Hepatocyte (in vitro differentiated cells): ENCODE measurements at regions not wholly inside any gene's neighbourhood (a gene's known extent, or its start where the extent isn't known, plus 50 kb on each side); places are given as distances from the start of the nearest gene placed in this dataset.
A peak's percentile ranks its signal among the peaks of the same experiment; 100 is the strongest.
"Not testable (repeated sequence)": the region's sequence is repeated elsewhere in the genome, so short reads cannot be mapped to it uniquely, and the experiment has no call there.

Experiments used
- DNase-seq: peaks from one replicate; pipeline ENCODE4 v3.0.0-alpha.2; 2016; ENCODE audit warnings: low spot score
- H2AFZ ChIP-seq: fragments of 200-600 bp; sonication (generic); 2 replicates; pipeline ENCODE4 v1.6.0; 2016; ENCODE audit warnings: antibody characterized with exemption, mild to moderate bottlenecking
- H3K27ac ChIP-seq: fragments of 200-600 bp; sonication (generic); 2 replicates; pipeline ENCODE4 v1.5.1; 2016; ENCODE audit warnings: mild to moderate bottlenecking
- H3K27me3 ChIP-seq: fragments of 200-600 bp; sonication (generic); 2 replicates; pipeline ENCODE4 v1.6.1; 2016
- H3K36me3 ChIP-seq: fragments of 200-600 bp; sonication (generic); replicated peaks from 2 replicates; pipeline ENCODE4 v1.5.1; 2016; ENCODE audit warnings: low read depth; ENCODE audit not compliant: insufficient read depth
- H3K4me1 ChIP-seq: fragments of 200-600 bp; sonication (generic); 2 replicates; pipeline ENCODE4 v1.5.1; 2016; ENCODE audit warnings: mild to moderate bottlenecking, moderate library complexity; ENCODE audit not compliant: insufficient read depth
- H3K4me2 ChIP-seq: fragments of 200-600 bp; sonication (generic); 2 replicates; pipeline ENCODE4 v1.6.0; 2016
- H3K4me3 ChIP-seq: fragments of 200-600 bp; sonication (generic); 2 replicates; pipeline ENCODE4 v1.5.1; 2016; ENCODE audit warnings: mild to moderate bottlenecking
- H3K79me2 ChIP-seq: fragments of 200-600 bp; sonication (generic); 2 replicates; pipeline ENCODE4 v1.6.0; 2017; ENCODE audit warnings: mild to moderate bottlenecking
- H3K9me2 ChIP-seq: fragments of 200-600 bp; sonication (generic); replicated peaks from 2 replicates; pipeline ENCODE4 v1.6.0; 2017; ENCODE audit warnings: mild to moderate bottlenecking; ENCODE audit not compliant: insufficient read depth
- H3K9me3 ChIP-seq: fragments of 200-600 bp; sonication (generic); 2 replicates; pipeline ENCODE4 v1.5.1; 2016; ENCODE audit warnings: low read depth, mild to moderate bottlenecking
- H4K20me1 ChIP-seq: fragments of 200-600 bp; sonication (generic); 2 replicates; pipeline ENCODE4 v1.6.0; 2016; ENCODE audit warnings: mild to moderate bottlenecking; ENCODE audit not compliant: insufficient read depth, poor library complexity, severe bottlenecking
- CTCF ChIP-seq: fragments of 200-600 bp; sonication (generic); IDR thresholded peaks from 2 replicates; pipeline ENCODE4 v1.5.1; 2016; ENCODE audit warnings: antibody characterized with exemption, mild to moderate bottlenecking; ENCODE audit not compliant: poor library complexity
- EZH2 ChIP-seq: fragments of 200-600 bp; sonication (generic); IDR thresholded peaks from 2 replicates; pipeline ENCODE4 v1.6.1; 2016; ENCODE audit warnings: antibody characterized with exemption, mild to moderate bottlenecking, borderline replicate concordance
- EZH2phosphoT487 ChIP-seq: fragments of 200-600 bp; sonication (generic); IDR thresholded peaks from one replicate; pipeline ENCODE4 v1.6.1; 2018; ENCODE audit warnings: antibody characterized with exemption, mild to moderate bottlenecking, low read depth, moderate library complexity; ENCODE audit not compliant: unreplicated experiment, severe bottlenecking
- WGBS: methylation state at CpG from one replicate; pipeline ENCODE4 v1.1.6; 2016; ENCODE audit warnings: low lambda C conversion rate; ENCODE audit errors: missing lambda C conversion rate; 5-methylcytosine and 5-hydroxymethylcytosine counted together

- H3K9me2 ChIP-seq: no peaks in the 10 kb centered on the region
- no peaks in the 10 kb centered on the region for H4K20me1 ChIP-seq
- H3K79me2 ChIP-seq: no peaks in the 10 kb centered on the region
- no peak overlapping the region for H3K4me3 ChIP-seq
- no peaks in the 10 kb centered on the region for H3K36me3 ChIP-seq
- no peak overlapping the region for H2AFZ ChIP-seq
- no peak overlapping the region for H3K4me2 ChIP-seq
- no peaks in the 10 kb centered on the region for H3K9me3 ChIP-seq
- 47% methylated on average over 3 of the region's 3 CpGs for WGBS
- no peaks in the 10 kb centered on the region for H3K27me3 ChIP-seq
- H3K27ac ChIP-seq: no peak overlapping the region
- no peak for DNase-seq
- H3K4me1 ChIP-seq: no peaks in the 10 kb centered on the region
- TF ChIP-seq EZH2phosphoT487: no peak
- TF ChIP-seq EZH2: no peak
- no peak for TF ChIP-seq CTCF
These were observed 57.6 kb downstream of the CCDC59 start for GRCh38 chr12:82300611-82301010.

GRCh38 chr12:82299319-82300025 lies 58.7 kb downstream of the CCDC59 start:
- H2AFZ ChIP-seq: no peak overlapping the region
- TF ChIP-seq EZH2phosphoT487 (no peak), EZH2 (no peak), CTCF (no peak)
- H4K20me1 ChIP-seq: no peaks in the 10 kb centered on the region
- no peaks in the 10 kb centered on the region for H3K79me2 ChIP-seq
- no peaks in the 10 kb centered on the region for H3K27me3 ChIP-seq
- WGBS: 5% methylated on average over 2 of the region's 2 CpGs
- no peaks in the 10 kb centered on the region for H3K4me1 ChIP-seq
- H3K4me2 ChIP-seq: no peak overlapping the region
- DNase-seq: peak; percentile 62
- H3K4me3 ChIP-seq: no peak overlapping the region
- H3K9me3 ChIP-seq: no peaks in the 10 kb centered on the region
- no peak overlapping the region for H3K27ac ChIP-seq
- H3K9me2 ChIP-seq: no peaks in the 10 kb centered on the region
- H3K36me3 ChIP-seq: no peaks in the 10 kb centered on the region

GRCh38 chr12:82290415-82290814 lies 67.8 kb downstream of the CCDC59 start:
- Histone ChIP-seq H3K27me3 (no peaks in the 10 kb centered on the region), H3K36me3 (no peaks in the 10 kb centered on the region), H3K4me3 (no peak overlapping the region), H4K20me1 (no peaks in the 10 kb centered on the region), H3K27ac (no peak overlapping the region), H2AFZ (no peak overlapping the region), H3K9me2 (no peaks in the 10 kb centered on the region), H3K4me2 (no peak overlapping the region), H3K4me1 (no peaks in the 10 kb centered on the region), H3K9me3 (no peaks in the 10 kb centered on the region), H3K79me2 (no peaks in the 10 kb centered on the region)
- DNase-seq: no peak
- TF ChIP-seq EZH2phosphoT487 (no peak), CTCF (no peak), EZH2 (no peak)
- 59% methylated on average over 2 of the region's 2 CpGs for WGBS

GRCh38 chr12:82281335-82281734 lies 76.9 kb downstream of the CCDC59 start:
- H3K9me2 ChIP-seq, H3K9me3 ChIP-seq, H3K4me1 ChIP-seq, H2AFZ ChIP-seq, H3K4me2 ChIP-seq, H3K36me3 ChIP-seq, DNase-seq, H3K27ac ChIP-seq, H3K27me3 ChIP-seq, H4K20me1 ChIP-seq, H3K4me3 ChIP-seq, H3K79me2 ChIP-seq: not testable (repeated sequence)
- WGBS: 33% methylated on average over 1 of the region's 1 CpG
